ENCODE measurements at regions not wholly inside any gene's neighbourhood (a gene's known extent, or its start where the extent isn't known, plus 50 kb on each side); places are given as distances from the start of the nearest gene placed in this dataset.

DNA sequence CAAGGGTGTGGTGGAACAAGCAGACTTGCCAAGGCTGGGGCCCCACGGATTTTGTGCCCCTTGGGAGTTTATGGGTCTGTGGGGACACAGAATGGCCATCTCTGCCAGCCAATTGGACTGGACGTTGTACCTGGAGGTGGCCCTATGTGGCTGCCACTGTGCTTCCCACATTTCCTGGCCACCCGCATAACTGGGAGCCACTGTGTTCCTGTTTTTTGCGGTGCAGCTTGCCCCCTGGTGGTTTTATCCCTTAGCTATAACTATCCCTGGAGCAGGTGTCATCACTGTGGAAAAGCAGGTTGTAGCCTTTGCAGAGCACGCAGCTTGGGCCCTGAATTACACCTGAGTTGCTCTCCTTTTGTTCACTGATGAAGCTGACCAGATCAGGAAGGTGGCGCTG, 306.3 kb downstream of the ZPLD1 start:
- TF ChIP-seq, protein P1, sequence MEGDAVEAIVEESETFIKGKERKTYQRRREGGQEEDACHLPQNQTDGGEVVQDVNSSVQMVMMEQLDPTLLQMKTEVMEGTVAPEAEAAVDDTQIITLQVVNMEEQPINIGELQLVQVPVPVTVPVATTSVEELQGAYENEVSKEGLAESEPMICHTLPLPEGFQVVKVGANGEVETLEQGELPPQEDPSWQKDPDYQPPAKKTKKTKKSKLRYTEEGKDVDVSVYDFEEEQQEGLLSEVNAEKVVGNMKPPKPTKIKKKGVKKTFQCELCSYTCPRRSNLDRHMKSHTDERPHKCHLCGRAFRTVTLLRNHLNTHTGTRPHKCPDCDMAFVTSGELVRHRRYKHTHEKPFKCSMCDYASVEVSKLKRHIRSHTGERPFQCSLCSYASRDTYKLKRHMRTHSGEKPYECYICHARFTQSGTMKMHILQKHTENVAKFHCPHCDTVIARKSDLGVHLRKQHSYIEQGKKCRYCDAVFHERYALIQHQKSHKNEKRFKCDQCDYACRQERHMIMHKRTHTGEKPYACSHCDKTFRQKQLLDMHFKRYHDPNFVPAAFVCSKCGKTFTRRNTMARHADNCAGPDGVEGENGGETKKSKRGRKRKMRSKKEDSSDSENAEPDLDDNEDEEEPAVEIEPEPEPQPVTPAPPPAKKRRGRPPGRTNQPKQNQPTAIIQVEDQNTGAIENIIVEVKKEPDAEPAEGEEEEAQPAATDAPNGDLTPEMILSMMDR (IDR thresholded peaks at IDR 0.05), result peak; percentile 41; the same call in 1 of the 2 replicates
- TF ChIP-seq ZFX (IDR thresholded peaks at IDR 0.05; ENCODE audit: borderline replicate concordance), result no peak

All from 22Rv1 (cell line).